Activated T-cell treated with anti-CD3 and anti-CD28 coated beads, Interleukin-2, amount 50 U/mL, for 72 hours (primary cell): ENCODE measurements at regions not wholly inside any gene's neighbourhood (a gene's known extent, or its start where the extent isn't known, plus 50 kb on each side); places are given as distances from the start of the nearest gene placed in this dataset.
A peak's percentile ranks its signal among the peaks of the same experiment; 100 is the strongest.

ENCODE experiments used
- ATAC-seq, 2 donors: fragments of 150-1000 bp; cut with Tn5 transposase; replicated peaks in 1 of 2; 2 replicates each; pipeline ENCODE4 v1.10.0; 2021; ENCODE audit warnings: moderate library complexity in 2 of 2, mild to moderate bottlenecking in 1 of 2
- DNase-seq, 2 donors: peaks; one replicate each; pipeline ENCODE4 v3.0.0; 2021 to 2022; ENCODE audit warnings: mixed read lengths in 1 of 2
- H3K27ac Mint-ChIP-seq: one replicate; pipeline ENCODE4 v1.8.0; 2022; ENCODE audit warnings: mild to moderate bottlenecking, moderate library complexity, mixed read lengths
- H3K27me3 Mint-ChIP-seq: one replicate; pipeline ENCODE4 v1.8.0; 2022; ENCODE audit warnings: low read depth, mixed read lengths
- H3K36me3 Mint-ChIP-seq, 2 donors: one replicate each; pipeline ENCODE4 v1.8.0; 2022; ENCODE audit warnings: mixed read lengths in 2 of 2, mild to moderate bottlenecking in 1 of 2; ENCODE audit not compliant: insufficient read depth in 2 of 2
- H3K4me1 Mint-ChIP-seq: one replicate; pipeline ENCODE4 v1.8.0; 2022; ENCODE audit warnings: low read depth, mixed read lengths
- H3K4me3 Mint-ChIP-seq, 2 donors: one replicate each; pipeline ENCODE4 v1.8.0; 2022; ENCODE audit warnings: mild to moderate bottlenecking in 2 of 2, mixed read lengths in 2 of 2, moderate library complexity in 2 of 2
- H3K9me3 Mint-ChIP-seq, 2 donors: one replicate each; pipeline ENCODE4 v1.8.0; 2022; ENCODE audit warnings: mixed read lengths in 2 of 2

DNA sequence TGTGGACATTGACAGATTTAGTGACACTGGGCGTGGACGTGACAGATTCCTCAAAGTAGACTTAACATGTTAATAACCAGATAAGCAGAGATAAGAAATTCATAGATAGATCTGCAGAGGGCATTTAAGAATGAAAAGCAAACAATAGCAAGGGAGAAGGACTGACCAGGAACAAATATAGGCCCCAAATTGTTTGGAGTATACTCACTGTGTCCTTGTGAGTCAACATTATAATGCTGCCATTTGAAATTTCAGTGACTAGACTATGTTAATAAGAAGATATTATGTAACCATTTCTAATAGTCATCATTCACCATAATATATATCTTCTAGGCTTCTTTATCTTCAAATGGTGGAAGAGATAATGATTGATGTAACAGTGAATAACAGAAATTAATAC, 78.1 kb upstream of the SLC38A11 start:
- H3K27ac Mint-ChIP-seq = no peak overlapping the region
- ATAC-seq = no peak
- H3K4me1 Mint-ChIP-seq = no peaks in the 10 kb centered on the region
- no peak for DNase-seq
- H3K4me3 Mint-ChIP-seq = no peak overlapping the region
- no peaks in the 10 kb centered on the region for H3K36me3 Mint-ChIP-seq
- H3K27me3 Mint-ChIP-seq = no peaks in the 10 kb centered on the region
- no peaks in the 10 kb centered on the region for H3K9me3 Mint-ChIP-seq

DNA sequence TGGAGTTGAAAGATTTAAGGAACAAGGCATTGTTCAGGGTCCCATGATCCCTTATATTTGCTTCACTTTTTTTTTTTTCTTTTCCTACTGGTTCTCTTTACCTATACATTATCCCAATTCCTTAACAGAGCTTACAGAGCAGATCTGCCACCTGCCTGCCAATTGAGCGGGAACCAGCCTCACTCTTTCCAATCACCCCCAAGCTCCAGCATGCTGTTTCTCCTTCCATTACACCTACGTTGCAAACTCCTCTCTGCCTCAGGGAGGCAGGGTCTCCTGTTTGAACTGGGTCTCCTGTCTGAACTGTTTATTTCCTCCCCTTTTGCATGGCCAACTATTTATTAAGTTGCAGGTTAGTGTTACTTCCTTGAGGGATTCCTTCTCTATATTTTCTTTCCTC, 77.2 kb upstream of the SLC38A11 start:
- H3K36me3 Mint-ChIP-seq = no peaks in the 10 kb centered on the region
- H3K27me3 Mint-ChIP-seq = no peaks in the 10 kb centered on the region
- no peak overlapping the region for H3K27ac Mint-ChIP-seq
- H3K4me1 Mint-ChIP-seq = no peaks in the 10 kb centered on the region
- H3K9me3 Mint-ChIP-seq = no peaks in the 10 kb centered on the region
- no peak overlapping the region for H3K4me3 Mint-ChIP-seq
- ATAC-seq = no peak
- no peak for DNase-seq

DNA sequence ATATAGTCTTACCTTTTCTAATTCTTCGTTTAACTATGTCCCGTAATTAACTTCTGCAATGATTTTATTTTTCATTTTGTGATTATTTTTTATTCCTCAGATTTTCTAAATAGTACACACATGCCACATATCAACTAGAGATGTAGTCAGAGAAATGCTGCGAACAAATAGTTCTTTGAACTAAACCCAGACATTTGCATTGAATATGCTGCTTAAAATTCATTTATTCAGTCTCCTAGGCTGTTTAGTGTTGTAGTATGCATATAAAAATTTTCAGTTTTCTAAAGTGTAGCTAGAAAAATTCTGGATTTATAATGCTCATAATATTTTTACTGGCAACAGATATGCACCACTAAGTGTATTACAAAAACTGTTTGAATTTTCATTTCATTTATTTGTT, 68.9 kb upstream of the SLC38A11 start:
- no peaks in the 10 kb centered on the region for H3K4me1 Mint-ChIP-seq
- peaks cover 1 to 3% of the 10 kb centered on the region in 2 donors for H3K36me3 Mint-ChIP-seq
- ATAC-seq (no peak), DNase-seq (no peak)
- H3K4me3 Mint-ChIP-seq = no peak overlapping the region
- H3K27me3 Mint-ChIP-seq = peaks cover 4% of the 10 kb centered on the region
- peaks cover 0 to 8% of the 10 kb centered on the region in 2 donors for H3K9me3 Mint-ChIP-seq
- H3K27ac Mint-ChIP-seq = no peak overlapping the region

DNA sequence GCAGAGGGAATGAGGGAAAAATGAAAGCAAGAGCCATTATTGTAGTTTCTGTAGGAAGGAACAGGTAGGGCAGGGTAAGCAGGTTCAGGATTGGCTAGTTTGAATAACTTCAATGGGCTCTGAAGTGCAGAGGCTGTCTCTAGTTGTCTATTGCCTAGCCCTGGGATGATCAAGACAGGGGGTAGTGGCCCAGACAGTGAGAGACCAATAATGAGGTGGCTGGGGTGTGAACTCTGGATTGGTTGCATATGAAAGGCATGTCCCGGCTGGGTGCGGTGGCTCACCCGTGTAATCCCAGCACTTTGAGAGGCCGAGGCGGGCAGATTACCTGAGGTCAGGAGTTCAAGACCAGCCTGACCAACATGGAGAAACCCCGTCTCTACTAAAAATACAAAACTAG, 67.5 kb upstream of the SLC38A11 start:
- Mint-ChIP-seq H3K9me3 (peaks cover 0 to 8% of the 10 kb centered on the region in 2 donors), H3K4me3 (no peak overlapping the region), H3K4me1 (no peaks in the 10 kb centered on the region), H3K36me3 (peaks cover 1 to 3% of the 10 kb centered on the region in 2 donors), H3K27me3 (peaks cover 4% of the 10 kb centered on the region), H3K27ac (no peak overlapping the region)
- ATAC-seq = no peak
- no peak for DNase-seq

DNA sequence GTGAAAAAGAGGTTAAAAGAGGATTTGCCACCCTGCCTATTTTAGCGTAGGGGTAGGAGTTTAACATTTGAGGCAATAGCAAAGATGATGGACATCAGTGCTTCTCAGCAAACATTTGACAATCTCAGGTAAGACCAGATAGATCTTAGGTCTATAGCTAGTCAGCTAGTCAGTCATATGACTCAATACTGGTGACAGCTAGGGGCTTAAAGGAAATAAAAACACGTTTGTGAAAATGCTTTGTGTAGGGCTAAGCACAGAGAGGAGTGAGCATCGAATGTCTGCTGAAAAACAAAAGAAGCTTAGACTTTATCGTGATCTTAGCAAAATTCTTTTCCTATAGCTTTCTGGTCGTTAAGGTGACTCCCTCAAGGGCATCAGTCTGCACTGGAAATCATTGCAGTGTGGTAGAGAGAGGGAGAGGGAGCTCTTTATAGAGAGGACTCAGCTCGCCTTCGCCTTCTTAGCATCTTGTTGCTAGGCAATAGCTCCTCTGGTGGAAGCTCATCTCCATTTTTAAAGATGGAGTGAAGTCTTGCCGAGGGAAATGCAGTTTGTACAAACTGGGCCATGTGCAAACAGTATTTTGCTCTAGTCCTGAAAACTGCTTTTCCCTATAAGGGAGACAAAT, 62.8 kb upstream of the SLC38A11 start:
- H3K27me3 Mint-ChIP-seq = peaks cover 4% of the 10 kb centered on the region
- H3K9me3 Mint-ChIP-seq = peaks cover 0 to 4% of the 10 kb centered on the region in 2 donors
- H3K36me3 Mint-ChIP-seq = peaks cover 1% of the 10 kb centered on the region in 2 donors
- no peak for DNase-seq
- no peak overlapping the region for H3K27ac Mint-ChIP-seq
- no peak for ATAC-seq
- no peaks in the 10 kb centered on the region for H3K4me1 Mint-ChIP-seq
- H3K4me3 Mint-ChIP-seq = no peak overlapping the region

DNA sequence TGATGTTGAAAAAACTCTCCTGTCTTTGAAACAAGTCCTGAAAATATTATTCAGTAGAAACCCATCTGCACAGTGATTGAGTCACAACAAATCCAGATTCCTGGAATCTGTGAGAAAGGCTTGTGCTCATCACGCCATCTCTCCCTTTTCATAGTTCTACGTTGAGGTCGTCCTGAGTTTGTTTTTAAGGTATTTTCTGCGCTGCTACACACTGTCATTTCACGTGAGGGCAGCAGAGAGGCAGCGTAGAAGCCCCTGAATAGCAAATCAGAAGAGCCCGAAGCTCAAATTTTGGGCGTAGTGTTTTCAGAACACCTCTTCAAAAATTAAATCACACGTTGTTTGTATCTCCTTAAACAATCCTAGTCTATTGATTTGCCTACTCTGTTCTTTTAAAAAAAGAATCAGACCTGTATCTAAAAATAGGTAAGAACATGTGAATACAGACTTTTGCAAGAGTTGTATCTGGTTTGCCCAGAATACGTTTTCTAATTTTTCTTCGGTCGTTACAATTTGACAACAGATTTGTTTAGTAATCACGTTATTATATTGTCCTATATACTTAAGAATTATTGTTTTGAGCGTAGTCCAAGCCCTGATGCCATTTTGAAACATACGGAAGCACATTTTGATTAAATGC, 61.6 kb upstream of the SLC38A11 start:
- no peaks in the 10 kb centered on the region for H3K4me1 Mint-ChIP-seq
- ATAC-seq (peak; percentile 54 to 64), DNase-seq (peak; percentile 5 to 19)
- no peak overlapping the region for H3K4me3 Mint-ChIP-seq
- peaks cover 0 to 4% of the 10 kb centered on the region in 2 donors for H3K9me3 Mint-ChIP-seq
- H3K27ac Mint-ChIP-seq = no peak overlapping the region
- H3K27me3 Mint-ChIP-seq = no peaks in the 10 kb centered on the region
- peaks cover 1% of the 10 kb centered on the region in 2 donors for H3K36me3 Mint-ChIP-seq

DNA sequence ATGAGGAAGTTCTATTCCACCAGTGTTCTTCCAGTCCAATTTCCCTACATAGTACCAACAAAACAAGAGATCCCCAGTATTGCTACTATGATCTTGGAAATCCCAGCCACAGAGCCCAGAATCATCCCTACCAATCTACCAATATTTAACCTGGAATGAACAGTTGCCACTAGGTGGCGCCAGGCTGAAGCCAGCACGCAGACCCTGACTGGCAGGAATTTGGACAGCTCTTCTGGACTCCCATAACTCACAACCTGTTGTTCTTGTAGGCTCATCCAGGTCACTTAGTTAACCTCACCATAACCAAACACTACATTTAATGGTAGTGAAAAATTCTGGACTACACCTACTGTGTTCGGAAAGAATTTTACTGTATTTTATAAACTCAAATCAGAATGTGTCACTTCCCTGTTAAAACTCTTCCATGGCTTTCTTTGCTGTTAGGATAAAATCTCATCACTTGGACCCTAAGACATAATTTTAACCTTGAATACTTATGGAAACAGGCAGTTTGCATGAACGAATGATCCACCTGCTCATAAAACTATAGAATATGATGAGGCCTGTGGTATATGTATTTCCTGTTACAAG, 59.8 kb upstream of the SLC38A11 start:
- Mint-ChIP-seq H3K27ac (no peak overlapping the region), H3K36me3 (peaks cover under 1% of the 10 kb centered on the region in 2 donors), H3K27me3 (no peaks in the 10 kb centered on the region), H3K9me3 (peaks cover 0 to under 1% of the 10 kb centered on the region in 2 donors), H3K4me3 (no peak overlapping the region), H3K4me1 (no peaks in the 10 kb centered on the region)
- ATAC-seq = peak; percentile 43 to 52
- DNase-seq = peak; percentile 59 to 62

DNA sequence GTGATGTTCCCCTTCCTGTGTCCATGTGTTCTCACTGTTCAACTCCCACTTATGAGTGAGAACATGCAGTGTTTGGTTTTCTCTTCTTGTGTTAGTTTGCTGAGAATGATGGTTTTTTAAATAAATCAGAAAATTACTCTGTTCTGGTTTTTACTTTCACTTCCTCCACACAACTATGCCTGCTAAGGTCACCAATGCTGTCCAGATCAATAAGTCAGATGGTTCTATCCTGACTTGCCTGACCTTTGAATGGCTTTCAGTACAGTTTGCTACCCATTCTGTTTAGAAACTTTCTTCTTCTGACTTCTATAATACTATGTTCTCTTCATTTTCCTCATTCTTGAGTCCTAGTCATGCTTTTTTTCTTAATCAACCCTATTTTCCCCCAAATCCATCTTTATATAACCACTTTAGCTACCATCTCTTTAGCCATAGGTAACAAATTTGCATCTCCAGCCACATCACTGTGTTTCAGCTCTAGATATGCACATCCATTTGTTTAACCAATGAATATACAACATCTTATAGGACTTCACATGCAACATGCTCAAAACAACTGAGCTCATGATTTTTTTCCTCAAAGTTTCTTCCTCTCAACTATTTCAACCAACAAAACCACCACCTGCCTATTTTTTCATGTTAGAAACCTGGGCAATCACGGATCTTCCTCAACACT, 58.8 kb upstream of the SLC38A11 start:
- H3K4me1 Mint-ChIP-seq = no peaks in the 10 kb centered on the region
- no peak for DNase-seq
- H3K27ac Mint-ChIP-seq = no peak overlapping the region
- H3K9me3 Mint-ChIP-seq = no peaks in the 10 kb centered on the region
- H3K36me3 Mint-ChIP-seq = no peaks in the 10 kb centered on the region
- no peak for ATAC-seq
- no peak overlapping the region for H3K4me3 Mint-ChIP-seq
- H3K27me3 Mint-ChIP-seq = no peaks in the 10 kb centered on the region

DNA sequence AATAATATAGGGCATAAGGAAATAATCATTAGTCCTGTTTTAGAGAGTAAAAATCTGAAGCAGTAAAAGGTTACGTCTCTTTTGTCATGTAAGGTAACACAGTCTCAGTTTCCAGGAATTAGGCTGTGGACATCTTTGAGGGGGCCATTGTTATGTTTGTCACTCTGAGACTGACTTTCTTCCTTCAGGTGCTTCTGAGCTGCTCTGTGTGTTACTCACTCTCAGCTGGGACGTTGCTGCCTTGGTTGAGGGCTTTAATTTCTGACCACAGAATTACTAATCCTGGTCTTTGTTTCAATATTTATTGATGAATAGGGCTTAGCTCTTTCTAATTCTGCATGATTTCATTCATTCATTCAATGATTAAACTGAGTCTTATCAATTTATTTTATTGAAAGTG, 55.9 kb upstream of the SLC38A11 start:
- ATAC-seq (no peak), DNase-seq (no peak)
- H3K36me3 Mint-ChIP-seq = no peaks in the 10 kb centered on the region
- no peaks in the 10 kb centered on the region for H3K4me1 Mint-ChIP-seq
- H3K27me3 Mint-ChIP-seq = peaks cover 5% of the 10 kb centered on the region
- H3K27ac Mint-ChIP-seq = no peak overlapping the region
- H3K4me3 Mint-ChIP-seq = no peak overlapping the region
- H3K9me3 Mint-ChIP-seq = no peaks in the 10 kb centered on the region

DNA sequence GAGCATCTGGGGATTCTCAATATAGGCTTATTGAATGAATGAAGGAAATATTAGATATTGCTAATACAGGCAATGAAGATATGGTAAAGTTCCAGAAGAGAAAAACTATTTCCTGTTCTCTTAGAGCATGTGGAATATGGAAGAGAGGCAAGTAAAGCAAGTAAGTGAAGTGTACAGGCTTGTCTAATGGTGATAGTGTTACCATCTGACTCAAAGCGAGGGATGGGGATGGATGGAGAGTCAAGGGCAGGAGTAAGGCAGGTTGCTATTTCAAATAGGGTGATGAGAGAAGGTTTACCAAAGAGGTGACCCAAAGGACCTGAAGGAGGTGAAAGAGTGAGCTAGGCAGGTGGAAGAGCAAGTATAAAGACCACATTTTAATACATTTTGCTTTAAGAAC, 55.2 kb upstream of the SLC38A11 start:
- ATAC-seq = no peak
- Mint-ChIP-seq H3K4me3 (no peak overlapping the region), H3K27me3 (peaks cover 7% of the 10 kb centered on the region), H3K4me1 (no peaks in the 10 kb centered on the region), H3K36me3 (no peaks in the 10 kb centered on the region), H3K9me3 (no peaks in the 10 kb centered on the region), H3K27ac (no peak overlapping the region)
- no peak for DNase-seq

DNA sequence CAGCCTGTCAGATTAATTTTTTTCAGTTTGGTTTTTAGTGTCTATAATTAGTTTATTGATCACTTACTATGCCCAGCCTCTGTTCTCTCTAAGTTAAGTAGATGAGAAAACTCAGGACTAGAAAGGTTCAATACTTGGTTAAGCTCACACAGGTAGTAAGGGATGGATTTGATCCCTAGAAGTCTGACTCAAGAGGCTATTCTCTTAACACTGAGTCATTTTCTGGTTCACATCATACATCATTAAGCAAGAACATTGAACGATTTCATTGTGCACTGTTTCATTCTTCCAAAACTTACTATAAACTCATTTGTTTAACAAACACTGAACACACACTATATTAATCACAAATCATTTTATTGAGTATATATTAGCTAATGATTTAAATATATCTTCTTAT, 54.1 kb upstream of the SLC38A11 start:
- no peak for DNase-seq
- H3K4me3 Mint-ChIP-seq = no peak overlapping the region
- H3K9me3 Mint-ChIP-seq = no peaks in the 10 kb centered on the region
- no peaks in the 10 kb centered on the region for H3K4me1 Mint-ChIP-seq
- no peaks in the 10 kb centered on the region for H3K36me3 Mint-ChIP-seq
- peaks cover 7% of the 10 kb centered on the region for H3K27me3 Mint-ChIP-seq
- no peak overlapping the region for H3K27ac Mint-ChIP-seq
- ATAC-seq = no peak

DNA sequence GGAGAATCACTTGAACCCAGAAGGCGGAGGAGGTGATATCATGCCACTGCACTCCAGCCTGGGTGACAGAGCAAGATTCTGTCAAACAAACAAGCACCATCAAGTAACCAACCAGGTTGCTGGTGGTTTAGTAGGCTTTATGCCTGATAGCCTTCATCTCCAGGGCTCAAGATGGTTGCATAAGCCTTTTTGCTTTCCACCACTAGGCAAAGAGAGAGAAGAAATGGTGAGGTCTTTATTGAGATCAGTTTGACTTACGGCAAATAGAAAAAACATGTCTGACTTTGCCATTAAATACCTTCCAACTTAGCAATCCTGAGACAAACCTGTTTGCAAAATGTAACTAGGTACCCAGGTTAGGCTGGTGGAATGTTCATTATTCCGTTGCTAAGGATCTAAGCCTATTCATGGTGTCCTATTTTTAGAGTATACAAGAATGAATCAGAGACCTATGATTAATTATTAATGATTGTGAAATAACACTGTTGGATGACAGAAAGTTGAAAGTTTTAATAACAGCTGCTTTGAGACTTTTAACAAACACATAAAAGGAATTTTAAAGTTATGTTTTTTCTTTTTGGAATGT, 53.5 kb upstream of the SLC38A11 start:
- ATAC-seq (no peak), DNase-seq (no peak)
- Mint-ChIP-seq H3K36me3 (no peaks in the 10 kb centered on the region), H3K9me3 (no peaks in the 10 kb centered on the region), H3K27ac (no peak overlapping the region), H3K4me1 (no peaks in the 10 kb centered on the region), H3K4me3 (no peak overlapping the region), H3K27me3 (peaks cover 7% of the 10 kb centered on the region)

DNA sequence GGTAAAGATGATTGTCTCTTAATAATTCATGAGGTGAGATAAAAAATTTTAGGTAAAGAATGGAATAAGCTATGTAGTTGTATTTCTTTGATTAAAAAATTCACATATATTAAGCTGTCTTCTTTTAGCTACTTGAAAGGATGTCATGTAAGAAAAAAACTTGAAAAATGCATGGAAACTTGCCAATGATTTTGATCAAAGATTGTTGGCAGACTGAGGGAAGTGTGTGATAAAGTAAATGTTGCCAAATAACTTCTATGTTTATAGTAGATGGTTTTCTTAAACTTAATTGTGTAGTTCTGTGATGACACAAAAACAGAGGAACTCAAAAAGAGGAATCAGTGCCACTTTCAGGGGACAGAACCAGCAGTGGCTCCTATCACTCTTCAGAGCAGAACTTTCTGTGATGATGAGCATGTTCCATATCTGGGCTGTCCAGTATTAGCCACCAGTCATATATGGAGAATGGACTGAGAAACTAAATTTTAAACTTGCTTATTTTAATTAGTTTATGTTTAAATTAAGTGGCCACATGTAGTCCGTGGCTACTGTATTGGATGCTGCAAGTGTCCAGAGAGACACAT, 51.9 kb upstream of the SLC38A11 start:
- H3K27me3 Mint-ChIP-seq = peaks cover 7% of the 10 kb centered on the region
- no peaks in the 10 kb centered on the region for H3K9me3 Mint-ChIP-seq
- H3K36me3 Mint-ChIP-seq = no peaks in the 10 kb centered on the region

More for the DNA sequence above, 51.9 kb upstream of the SLC38A11 start:
- Mint-ChIP-seq H3K4me3 (no peak overlapping the region), H3K4me1 (no peaks in the 10 kb centered on the region), H3K27ac (no peak overlapping the region)
- no peak for DNase-seq
- ATAC-seq = no peak
